GM12878 (cell line): ENCODE measurements at regions not wholly inside any gene's neighbourhood (a gene's known extent, or its start where the extent isn't known, plus 50 kb on each side); places are given as distances from the start of the nearest gene placed in this dataset.

Source experiments
- ATAC-seq: fragments of 200-7000 bp; cut with Tn5 transposase; 3 replicates; pipeline ENCODE4 v1.9.1; 2020; ENCODE audit warnings: mild to moderate bottlenecking, moderate library complexity
- BruUV-seq: library from RNA; stranded (reverse); fragments of 400-500 nt; replicated peaks from 2 replicates; lab custom pipeline; 2021; lab: Mats Ljungman, UMichigan
- CTCF ChIA-PET: fragments of 300-600 bp; sonication (Branson Sonifier 250); formaldehyde crosslinking; extraction: SDS; loops from one replicate; lab custom pipeline; 2021; ENCODE audit warnings: inconsistent platforms; lab: Yijun Ruan, JAX
- POLR2A ChIA-PET: fragments of 350-600 bp; formaldehyde crosslinking; extraction: SDS; loops from one replicate; lab custom pipeline; 2021; ENCODE audit warnings: inconsistent platforms; lab: Charles Lee
- RAD21 ChIA-PET: fragments of 300-600 bp; sonication (Branson Sonifier 250); formaldehyde crosslinking; loops from one replicate; lab custom pipeline; 2023; ENCODE audit warnings: antibody characterized with exemption; ENCODE audit not compliant: unreplicated experiment; lab: Charles Lee
- SMC1A ChIA-PET: fragments of 300-600 bp; sonication (Branson Sonifier 250); formaldehyde crosslinking; loops from one replicate; lab custom pipeline; 2023; ENCODE audit not compliant: unreplicated experiment, uncharacterized antibody; lab: Charles Lee
- DNase-seq: peaks from one replicate; pipeline ENCODE4 v3.0.0-alpha.2; 2011; ENCODE audit warnings: low read depth, low spot score
- FAIRE-seq: peaks from 3 replicates; lab custom pipeline; 2011; peaks lifted over from hg19 to GRCh38; lab: Jason Lieb, UNC
- H2AFZ ChIP-seq: 2 replicates; pipeline ENCODE4 v1.6.0; 2011; ENCODE audit warnings: low read depth, low read length, control low read depth; ENCODE audit not compliant: control insufficient read depth
- H3K27ac ChIP-seq: 2 replicates; pipeline ENCODE4 v1.5.1; 2011; ENCODE audit warnings: control low read depth; ENCODE audit not compliant: control insufficient read depth, insufficient read depth
- H3K27me3 ChIP-seq, 2 experiments: replicated peaks in 1 of 2; 2 replicates each; pipeline versions ENCODE4 v1.6.0 to v1.6.1; 2011; ENCODE audit warnings: low read length in 1 of 2; ENCODE audit not compliant: control insufficient read depth in 2 of 2, insufficient read depth in 2 of 2
- H3K36me3 ChIP-seq, 2 experiments: 2 replicates each; pipeline ENCODE4 v1.5.1; 2011; ENCODE audit warnings: low read length in 1 of 2; ENCODE audit not compliant: control insufficient read depth in 2 of 2, insufficient read depth in 2 of 2
- H3K4me1 ChIP-seq: 2 replicates; pipeline ENCODE4 v1.6.1; 2011; ENCODE audit warnings: mild to moderate bottlenecking, low read length, moderate library complexity, mixed read lengths; ENCODE audit not compliant: control insufficient read depth, insufficient read depth
- H3K4me2 ChIP-seq: 2 replicates; pipeline ENCODE4 v1.6.0; 2011; ENCODE audit warnings: control low read depth; ENCODE audit not compliant: control insufficient read depth, insufficient read depth
- H3K4me3 ChIP-seq: fragments of 200-600 bp; sonication (generic); 2 replicates; pipeline ENCODE4 v1.5.1; 2016
- H3K79me2 ChIP-seq: 2 replicates; pipeline ENCODE4 v1.6.0; 2011; ENCODE audit warnings: low read length; ENCODE audit not compliant: control insufficient read depth, insufficient read depth
- H3K9ac ChIP-seq: 2 replicates; pipeline ENCODE4 v1.8.0; 2011; ENCODE audit warnings: low read length, control low read depth, mixed read lengths; ENCODE audit not compliant: control insufficient read depth, insufficient read depth
- H3K9me3 ChIP-seq: replicated peaks from 3 replicates; pipeline ENCODE4 v1.5.1; 2011; ENCODE audit warnings: mild to moderate bottlenecking, low read length; ENCODE audit not compliant: control insufficient read depth, insufficient read depth
- H4K20me1 ChIP-seq: 2 replicates; pipeline ENCODE4 v1.6.0; 2011; ENCODE audit not compliant: control insufficient read depth, insufficient read depth
- CBFB ChIP-seq: IDR thresholded peaks from 2 replicates; pipeline ENCODE4 v1.6.1; 2016; ENCODE audit warnings: antibody characterized with exemption, low read depth
- EZH2 ChIP-seq: IDR thresholded peaks from 2 replicates; pipeline ENCODE4 v1.6.1; 2012; ENCODE audit warnings: low read depth, mild to moderate bottlenecking, control low read depth, inconsistent platforms, low read length, borderline replicate concordance; ENCODE audit not compliant: control insufficient read depth
- HDGF ChIP-seq: fragments of 450-650 bp; IDR thresholded peaks from 2 replicates; pipeline ENCODE4 v1.6.1; 2016; ENCODE audit warnings: antibody characterized with exemption
- IKZF1 ChIP-seq: fragments of 450-650 bp; conservative IDR thresholded peaks from 2 replicates; pipeline ENCODE4 v1.6.1; 2017; ENCODE audit warnings: antibody characterized with exemption, mild to moderate bottlenecking
- KDM1A ChIP-seq: fragments of 200-600 bp; sonication (generic); IDR thresholded peaks from 2 replicates; pipeline ENCODE4 v1.6.1; 2016; ENCODE audit warnings: borderline replicate concordance
- KLF5 ChIP-seq: fragments of 450-650 bp; IDR thresholded peaks from 2 replicates; pipeline ENCODE4 v1.6.1; 2014; ENCODE audit warnings: mild to moderate bottlenecking; ENCODE audit not compliant: partially characterized antibody
- MEF2A ChIP-seq: IDR thresholded peaks from 2 replicates; pipeline ENCODE4 v1.6.1; 2011; ENCODE audit warnings: low read depth, mild to moderate bottlenecking, low read length, moderate library complexity; ENCODE audit not compliant: insufficient read depth
- MYB ChIP-seq: fragments of 150-350 bp; IDR thresholded peaks from 2 replicates; pipeline ENCODE4 v1.6.1; 2014; ENCODE audit warnings: mild to moderate bottlenecking, low read depth, low read length, borderline replicate concordance
- NFIC ChIP-seq: IDR thresholded peaks from 2 replicates; pipeline ENCODE4 v1.6.1; 2012; ENCODE audit warnings: low read depth, mild to moderate bottlenecking, inconsistent platforms, low read length, moderate library complexity
- NFYA ChIP-seq: IDR thresholded peaks from 2 replicates; pipeline ENCODE4 v1.6.1; 2011; ENCODE audit warnings: low read depth, mild to moderate bottlenecking, low read length, improper control_type of control experiment, borderline replicate concordance
- NR2C2 ChIP-seq: IDR thresholded peaks from 2 replicates; pipeline ENCODE4 v1.6.1; 2011; ENCODE audit warnings: borderline replicate concordance, low read depth; ENCODE audit not compliant: control insufficient read depth, insufficient read length
- RFX5 ChIP-seq: IDR thresholded peaks from 2 replicates; pipeline ENCODE4 v1.6.1; 2011; ENCODE audit warnings: low read depth, low read length, improper control_type of control experiment
- TCF12 ChIP-seq: IDR thresholded peaks from 2 replicates; pipeline ENCODE4 v1.6.1; 2011; ENCODE audit warnings: low read depth, mild to moderate bottlenecking, low read length
- ZNF274 ChIP-seq: IDR thresholded peaks from one replicate; pipeline ENCODE4 v1.8.0; 2011; ENCODE audit not compliant: insufficient read length, insufficient read depth
- ZZZ3 ChIP-seq: IDR thresholded peaks from 2 replicates; pipeline ENCODE4 v1.6.1; 2011; ENCODE audit warnings: low read depth; ENCODE audit not compliant: control insufficient read depth, insufficient read length
- WGBS: methylation state at CpG from one replicate; pipeline ENCODE4 v1.1.6; 2016; ENCODE audit warnings: low lambda C conversion rate; ENCODE audit not compliant: insufficient replicate concordance, insufficient coverage; ENCODE audit errors: missing lambda C conversion rate; 5-methylcytosine and 5-hydroxymethylcytosine counted together
- in situ Hi-C: fragments of 300-500 bp; cut with MboI; formaldehyde crosslinking; loops from 9 replicates; pipeline ENCODE4 v1.14.3; 2018; ENCODE audit warnings: mixed read lengths
- intact Hi-C: fragments of 100-400 bp; cut with micrococcal nuclease; formaldehyde crosslinking; loops from one replicate; pipeline ENCODE4 v1.14.2; 2022; ENCODE audit not compliant: unreplicated experiment
- TF ChIP-seq, protein P1 (sequence below): IDR thresholded peaks from 2 replicates; pipeline ENCODE4 v1.6.1; 2012; ENCODE audit warnings: mild to moderate bottlenecking, low read depth, low read length
- TF ChIP-seq, protein P2 (sequence below): IDR thresholded peaks from 2 replicates; pipeline ENCODE4 v1.6.1; 2011; ENCODE audit warnings: low read depth, mild to moderate bottlenecking, low read length, moderate library complexity, borderline replicate concordance; ENCODE audit errors: extremely low read depth
- TF ChIP-seq, protein P3 (sequence below): fragments of 450-650 bp; IDR thresholded peaks from 2 replicates; pipeline ENCODE4 v1.6.1; 2016; ENCODE audit warnings: mild to moderate bottlenecking, moderate library complexity, borderline replicate concordance

DNA sequence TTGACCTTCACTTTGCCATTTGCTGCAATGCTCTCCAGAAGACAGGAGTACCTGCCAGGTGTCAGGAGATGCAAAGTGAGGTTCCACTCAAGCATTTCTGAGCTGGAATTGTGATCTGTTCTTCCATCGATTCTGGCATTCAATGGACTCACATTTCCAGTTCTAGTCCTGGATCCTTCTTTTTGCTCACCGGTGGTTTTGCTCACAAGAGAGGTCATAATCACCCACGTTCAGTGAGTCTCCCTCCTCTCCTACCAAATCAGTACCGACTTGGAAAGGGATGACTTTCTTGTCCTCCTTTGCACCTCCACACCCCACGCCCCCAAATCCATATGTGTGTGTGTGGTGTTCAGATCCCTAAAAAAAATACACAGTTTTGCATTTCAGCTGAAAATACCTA, 206.7 kb upstream of the IGF1R start:
- no peak overlapping the region for H3K4me3 ChIP-seq
- peaks cover 3% of the 10 kb centered on the region; the same call in 1 of the 2 replicates for H3K4me1 ChIP-seq
- no peak for ATAC-seq
- H4K20me1 ChIP-seq, result no peaks in the 10 kb centered on the region
- POLR2A ChIA-PET, result no interaction called here
- no peak overlapping the region for H2AFZ ChIP-seq
- CTCF ChIA-PET, result interaction anchor here (0.7 to 2.4 kb wide), 6 partner anchors 13 to 635 kb away, joined by 3 to 16 read pairs (median 7); no protein-coding TSS in a partner anchor
- H3K36me3 ChIP-seq, result no peaks in the 10 kb centered on the region
- SMC1A ChIA-PET, result interaction anchor here (1.2 to 1.8 kb wide), 4 partner anchors 218 to 635 kb away, joined by 3 to 5 read pairs (median 3); no protein-coding TSS in a partner anchor
- no peak overlapping the region for H3K4me2 ChIP-seq
- no peak for FAIRE-seq
- TF ChIP-seq ZZZ3 (no peak), CBFB (no peak), ZNF274 (no peak), TCF12 (no peak), IKZF1 (no peak), HDGF (no peak), KDM1A (no peak), RFX5 (no peak), MYB (no peak), MEF2A (no peak), NFYA (no peak), NFIC (no peak), NR2C2 (no peak), KLF5 (no peak), EZH2 (no peak)
- TF ChIP-seq, protein P1, sequence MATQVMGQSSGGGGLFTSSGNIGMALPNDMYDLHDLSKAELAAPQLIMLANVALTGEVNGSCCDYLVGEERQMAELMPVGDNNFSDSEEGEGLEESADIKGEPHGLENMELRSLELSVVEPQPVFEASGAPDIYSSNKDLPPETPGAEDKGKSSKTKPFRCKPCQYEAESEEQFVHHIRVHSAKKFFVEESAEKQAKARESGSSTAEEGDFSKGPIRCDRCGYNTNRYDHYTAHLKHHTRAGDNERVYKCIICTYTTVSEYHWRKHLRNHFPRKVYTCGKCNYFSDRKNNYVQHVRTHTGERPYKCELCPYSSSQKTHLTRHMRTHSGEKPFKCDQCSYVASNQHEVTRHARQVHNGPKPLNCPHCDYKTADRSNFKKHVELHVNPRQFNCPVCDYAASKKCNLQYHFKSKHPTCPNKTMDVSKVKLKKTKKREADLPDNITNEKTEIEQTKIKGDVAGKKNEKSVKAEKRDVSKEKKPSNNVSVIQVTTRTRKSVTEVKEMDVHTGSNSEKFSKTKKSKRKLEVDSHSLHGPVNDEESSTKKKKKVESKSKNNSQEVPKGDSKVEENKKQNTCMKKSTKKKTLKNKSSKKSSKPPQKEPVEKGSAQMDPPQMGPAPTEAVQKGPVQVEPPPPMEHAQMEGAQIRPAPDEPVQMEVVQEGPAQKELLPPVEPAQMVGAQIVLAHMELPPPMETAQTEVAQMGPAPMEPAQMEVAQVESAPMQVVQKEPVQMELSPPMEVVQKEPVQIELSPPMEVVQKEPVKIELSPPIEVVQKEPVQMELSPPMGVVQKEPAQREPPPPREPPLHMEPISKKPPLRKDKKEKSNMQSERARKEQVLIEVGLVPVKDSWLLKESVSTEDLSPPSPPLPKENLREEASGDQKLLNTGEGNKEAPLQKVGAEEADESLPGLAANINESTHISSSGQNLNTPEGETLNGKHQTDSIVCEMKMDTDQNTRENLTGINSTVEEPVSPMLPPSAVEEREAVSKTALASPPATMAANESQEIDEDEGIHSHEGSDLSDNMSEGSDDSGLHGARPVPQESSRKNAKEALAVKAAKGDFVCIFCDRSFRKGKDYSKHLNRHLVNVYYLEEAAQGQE, result no peak
- TF ChIP-seq, protein P2, sequence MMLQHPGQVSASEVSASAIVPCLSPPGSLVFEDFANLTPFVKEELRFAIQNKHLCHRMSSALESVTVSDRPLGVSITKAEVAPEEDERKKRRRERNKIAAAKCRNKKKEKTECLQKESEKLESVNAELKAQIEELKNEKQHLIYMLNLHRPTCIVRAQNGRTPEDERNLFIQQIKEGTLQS, result no peak
- TF ChIP-seq, protein P3, sequence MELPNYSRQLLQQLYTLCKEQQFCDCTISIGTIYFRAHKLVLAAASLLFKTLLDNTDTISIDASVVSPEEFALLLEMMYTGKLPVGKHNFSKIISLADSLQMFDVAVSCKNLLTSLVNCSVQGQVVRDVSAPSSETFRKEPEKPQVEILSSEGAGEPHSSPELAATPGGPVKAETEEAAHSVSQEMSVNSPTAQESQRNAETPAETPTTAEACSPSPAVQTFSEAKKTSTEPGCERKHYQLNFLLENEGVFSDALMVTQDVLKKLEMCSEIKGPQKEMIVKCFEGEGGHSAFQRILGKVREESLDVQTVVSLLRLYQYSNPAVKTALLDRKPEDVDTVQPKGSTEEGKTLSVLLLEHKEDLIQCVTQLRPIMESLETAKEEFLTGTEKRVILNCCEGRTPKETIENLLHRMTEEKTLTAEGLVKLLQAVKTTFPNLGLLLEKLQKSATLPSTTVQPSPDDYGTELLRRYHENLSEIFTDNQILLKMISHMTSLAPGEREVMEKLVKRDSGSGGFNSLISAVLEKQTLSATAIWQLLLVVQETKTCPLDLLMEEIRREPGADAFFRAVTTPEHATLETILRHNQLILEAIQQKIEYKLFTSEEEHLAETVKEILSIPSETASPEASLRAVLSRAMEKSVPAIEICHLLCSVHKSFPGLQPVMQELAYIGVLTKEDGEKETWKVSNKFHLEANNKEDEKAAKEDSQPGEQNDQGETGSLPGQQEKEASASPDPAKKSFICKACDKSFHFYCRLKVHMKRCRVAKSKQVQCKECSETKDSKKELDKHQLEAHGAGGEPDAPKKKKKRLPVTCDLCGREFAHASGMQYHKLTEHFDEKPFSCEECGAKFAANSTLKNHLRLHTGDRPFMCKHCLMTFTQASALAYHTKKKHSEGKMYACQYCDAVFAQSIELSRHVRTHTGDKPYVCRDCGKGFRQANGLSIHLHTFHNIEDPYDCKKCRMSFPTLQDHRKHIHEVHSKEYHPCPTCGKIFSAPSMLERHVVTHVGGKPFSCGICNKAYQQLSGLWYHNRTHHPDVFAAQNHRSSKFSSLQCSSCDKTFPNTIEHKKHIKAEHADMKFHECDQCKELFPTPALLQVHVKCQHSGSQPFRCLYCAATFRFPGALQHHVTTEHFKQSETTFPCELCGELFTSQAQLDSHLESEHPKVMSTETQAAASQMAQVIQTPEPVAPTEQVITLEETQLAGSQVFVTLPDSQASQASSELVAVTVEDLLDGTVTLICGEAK, result no peak
- TF ChIP-seq, all 136 proteins: peak for 0
- 33% methylated on average over 5 of the region's 5 CpGs for WGBS
- Histone ChIP-seq H3K27me3 (no peaks in the 10 kb centered on the region; a peak in 1 of 4 replicates), H3K27ac (no peak overlapping the region), H3K9ac (no peak overlapping the region), H3K79me2 (no peaks in the 10 kb centered on the region), H3K9me3 (no peaks in the 10 kb centered on the region; the same call in 2 of the 3 replicates)
- RAD21 ChIA-PET, result interaction anchor here (1.0 kb wide), 1 partner anchor 635 kb away, joined by 3 read pairs; no protein-coding TSS in a partner anchor
- in situ Hi-C loops, result loop anchor here (5.0 to 10.0 kb wide), 2 partner anchors 213 to 636 kb away; no protein-coding TSS in a partner anchor
- no peak for DNase-seq
- intact Hi-C loops, result loop anchor here (10.0 kb wide), 1 partner anchor 773 kb away; no protein-coding TSS in a partner anchor
- no TSS peak for BruUV-seq
